22Rv1 (cell line): ENCODE measurements at regions not wholly inside any gene's neighbourhood (a gene's known extent, or its start where the extent isn't known, plus 50 kb on each side); places are given as distances from the start of the nearest gene placed in this dataset.

Experiments
- H3K27ac ChIP-seq: fragments of 450-650 bp; 2 replicates; pipeline ENCODE4 v1.5.1; 2017
- CTCF ChIP-seq: fragments of 450-650 bp; IDR thresholded peaks from 2 replicates; pipeline ENCODE4 v1.5.1; 2017; ENCODE audit warnings: mild to moderate bottlenecking
- ZFX ChIP-seq: fragments of 450-650 bp; IDR thresholded peaks from 2 replicates; pipeline ENCODE4 v1.6.1; 2017; ENCODE audit warnings: antibody characterized with exemption, borderline replicate concordance

- no peak overlapping the region for H3K27ac ChIP-seq
- TF ChIP-seq CTCF (no peak), ZFX (no peak)
Observed at GRCh38 chr4:79088946-79089691, 149.9 kb upstream of the PAQR3 start.

GRCh38 chr4:79087071-79087470 is 147.8 kb upstream of the PAQR3 start:
- no peak overlapping the region for H3K27ac ChIP-seq
- TF ChIP-seq CTCF (no peak), ZFX (no peak)

GRCh38 chr4:79083406-79084010 is 144.3 kb upstream of the PAQR3 start:
- TF ChIP-seq CTCF (no peak), ZFX (no peak)

GRCh38 chr4:79082997-79083396 is 143.8 kb upstream of the PAQR3 start:
- TF ChIP-seq ZFX: no peak
- TF ChIP-seq CTCF: no peak
- H3K27ac ChIP-seq: no peak overlapping the region

More at GRCh38 chr4:79083406-79084010, 144.3 kb upstream of the PAQR3 start:
- H3K27ac ChIP-seq: no peak overlapping the region

- TF ChIP-seq ZFX: no peak
- no peak for TF ChIP-seq CTCF
- H3K27ac ChIP-seq: no peak overlapping the region
Observed at GRCh38 chr4:79081973-79082372, 142.7 kb upstream of the PAQR3 start.

- no peak overlapping the region for H3K27ac ChIP-seq
- TF ChIP-seq ZFX (no peak), CTCF (no peak)
Observed at GRCh38 chr4:79078339-79078738, 139.1 kb upstream of the PAQR3 start.

GRCh38 chr4:79074040-79074439 is 134.8 kb upstream of the PAQR3 start:
- H3K27ac ChIP-seq: no peak overlapping the region
- no peak for TF ChIP-seq CTCF
- no peak for TF ChIP-seq ZFX
